Sciatic nerve (tissue), 2 donors: ENCODE measurements at regions not wholly inside any gene's neighbourhood (a gene's known extent, or its start where the extent isn't known, plus 50 kb on each side); places are given as distances from the start of the nearest gene placed in this dataset.
"Not testable (repeated sequence)": the region's sequence is repeated elsewhere in the genome, so short reads cannot be mapped to it uniquely, and the experiment has no call there.

Experiments
- ATAC-seq: fragments of 200-7000 bp; cut with Tn5 transposase; one replicate; pipeline ENCODE4 v1.9.1; 2020; ENCODE audit warnings: mild to moderate bottlenecking, moderate library complexity
- DNase-seq: peaks from one replicate; pipeline ENCODE4 v3.0.0-alpha.2; 2020; ENCODE audit warnings: low spot score
- intact Hi-C: fragments of 100-400 bp; cut with DNase I; formaldehyde crosslinking; loops from one replicate; pipeline ENCODE4 v1.14.2; 2022
- donor health status: DM: no; HTN: no; CAD: no.
- donor health status: DM: no; HTN: no; CAD: no.

DNA sequence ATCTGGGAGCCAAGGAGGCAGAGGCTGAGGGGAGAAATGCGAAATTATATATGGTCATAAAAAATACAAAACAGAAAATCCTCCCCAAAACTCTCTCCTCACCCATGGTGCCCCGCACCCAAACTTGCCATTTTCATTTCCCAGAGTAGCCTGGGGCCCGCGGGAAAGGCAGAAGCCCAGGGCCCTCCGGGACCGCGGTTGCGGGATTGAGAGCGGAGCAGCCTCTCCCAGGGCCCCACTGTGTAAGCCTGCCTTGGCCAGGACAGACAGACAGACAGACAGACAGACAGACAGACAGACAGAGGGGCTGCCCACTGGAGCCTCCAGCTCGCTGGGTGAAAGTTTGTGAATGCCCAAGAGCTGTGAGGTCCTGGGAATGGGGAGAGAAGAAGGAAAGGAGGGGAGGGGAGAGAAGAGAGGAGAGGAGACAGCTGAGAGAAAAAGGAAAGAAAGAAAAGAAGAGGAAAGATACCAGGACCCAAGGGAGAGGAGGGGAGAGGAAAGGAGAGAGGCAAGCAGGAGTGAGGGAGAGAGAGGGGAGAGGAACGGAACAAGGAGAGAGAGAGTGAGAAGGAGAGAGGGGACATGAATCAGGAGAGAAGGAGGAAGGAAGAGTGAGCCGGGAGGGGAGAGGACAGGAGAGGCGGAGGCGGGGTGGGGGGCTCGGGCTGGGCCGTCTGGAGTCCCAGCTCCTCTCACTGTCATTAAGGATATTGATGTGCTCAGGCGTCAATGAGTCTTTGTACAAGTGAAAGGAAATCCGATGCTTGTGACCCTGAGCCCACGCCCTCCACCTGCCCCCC, 69.3 kb upstream of the CASZ1 start:
- ATAC-seq (no peak), DNase-seq (no peak)
- intact Hi-C loops: loop anchor here (10.0 kb wide), 1 partner anchor 361 kb away; no protein-coding TSS in a partner anchor

DNA sequence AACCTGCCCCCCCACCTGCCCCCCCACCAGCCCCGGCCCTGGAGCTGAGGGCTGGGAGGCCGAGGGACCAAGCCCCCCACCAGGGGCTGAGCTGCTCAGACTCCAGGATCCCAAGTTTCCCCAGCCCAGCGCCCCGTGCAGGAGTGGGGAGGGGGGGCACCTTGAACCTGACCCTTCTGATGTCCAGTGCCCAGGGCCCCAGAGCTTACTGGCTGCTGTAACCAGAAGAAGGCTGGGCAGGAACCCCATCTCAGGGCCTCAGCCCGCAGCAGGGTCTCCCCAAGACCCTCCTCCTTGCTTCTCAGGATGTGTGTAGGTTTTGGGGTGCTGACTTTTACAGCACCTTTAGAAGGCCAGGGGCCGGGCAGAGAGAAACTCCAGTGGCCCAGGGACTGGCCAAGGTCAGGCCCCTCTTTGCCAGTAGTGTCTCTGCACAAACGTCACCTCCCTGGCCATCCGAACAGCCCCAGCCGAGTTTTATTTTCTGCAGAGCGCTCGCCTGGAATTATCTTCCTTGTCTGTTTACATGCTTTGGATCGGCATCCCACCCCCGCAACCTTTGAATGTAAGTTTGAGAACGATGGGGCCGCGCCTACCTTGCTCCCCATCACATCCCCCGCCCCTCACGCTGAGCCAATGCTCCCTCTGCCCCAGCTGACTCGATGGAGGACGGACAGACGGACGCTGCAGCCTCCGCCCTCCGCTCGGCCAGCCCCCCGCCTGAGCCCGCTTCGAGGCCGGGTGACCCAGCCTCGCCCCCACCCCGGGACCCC, 70.1 kb upstream of the CASZ1 start:
- ATAC-seq: no peak
- no peak for DNase-seq
- intact Hi-C loops: loop anchor here (10.0 kb wide), 1 partner anchor 362 kb away; no protein-coding TSS in a partner anchor

DNA sequence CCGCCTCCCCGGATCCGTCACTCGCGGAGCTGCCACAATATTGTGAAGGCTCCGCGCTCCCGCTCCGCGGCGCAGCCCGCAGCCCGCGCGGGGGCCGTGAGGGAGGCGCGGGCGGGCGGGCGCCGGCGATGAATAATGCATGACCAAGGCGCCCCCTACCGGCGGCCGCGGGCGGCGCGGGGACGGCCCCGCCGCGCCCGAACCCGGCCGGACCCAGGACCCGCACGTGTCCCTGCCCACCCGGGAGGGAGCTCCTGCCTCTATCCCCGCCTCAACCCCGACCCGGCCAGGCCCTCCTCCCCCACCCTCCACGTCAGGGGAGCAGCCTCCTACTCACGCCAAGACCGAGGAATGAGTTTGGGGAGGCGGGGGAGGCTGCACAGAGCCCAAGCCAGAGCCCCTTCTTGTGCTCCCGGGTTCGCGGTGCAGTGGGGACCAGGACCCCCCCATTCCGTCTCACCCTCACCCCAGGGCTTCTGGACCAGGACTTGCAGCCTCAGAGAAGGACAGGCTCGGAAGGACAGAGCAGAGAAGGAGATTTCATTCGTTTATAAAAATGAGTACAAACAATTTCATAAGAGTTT, 70.8 kb upstream of the CASZ1 start:
- peak; percentile 66 for ATAC-seq
- intact Hi-C loops: loop anchor here (10.0 kb wide), 1 partner anchor 362 kb away; no protein-coding TSS in a partner anchor
- DNase-seq: peak; percentile 74

DNA sequence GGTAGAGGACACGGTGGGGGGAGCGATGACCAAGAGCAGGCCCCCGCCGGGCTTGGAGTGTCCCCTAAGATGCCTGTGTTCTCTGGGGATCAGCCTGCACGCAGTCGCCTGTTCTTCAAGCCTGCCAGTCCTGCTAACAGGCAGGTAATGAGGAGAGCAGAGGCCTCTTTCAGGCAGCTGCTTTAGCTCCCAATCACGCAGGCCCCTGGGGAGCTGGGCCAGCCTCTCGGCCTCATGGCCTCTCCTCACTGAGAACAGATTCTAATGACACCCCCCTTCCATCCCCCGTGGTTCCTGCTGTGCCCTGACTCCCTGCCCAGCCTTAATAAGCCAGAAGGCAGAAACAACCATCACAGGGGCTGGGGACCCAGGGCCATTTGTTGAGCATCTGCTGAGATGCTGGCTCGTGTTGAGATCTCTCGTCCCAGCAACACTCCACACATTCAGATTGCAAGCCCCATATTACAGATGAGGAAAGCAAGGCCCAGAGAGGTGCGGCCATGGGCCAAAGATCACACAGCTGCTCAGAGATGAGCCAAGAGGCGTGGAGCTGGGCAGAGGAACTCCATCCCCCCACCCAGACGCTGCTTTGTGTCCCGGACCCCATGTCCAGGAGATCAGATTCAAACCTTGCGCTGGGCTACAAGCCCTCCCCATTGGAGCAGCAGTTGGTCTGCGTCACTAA, 71.6 kb upstream of the CASZ1 start:
- DNase-seq: no peak
- intact Hi-C loops: loop anchor here (10.0 kb wide), 1 partner anchor 363 kb away; no protein-coding TSS in a partner anchor

DNA sequence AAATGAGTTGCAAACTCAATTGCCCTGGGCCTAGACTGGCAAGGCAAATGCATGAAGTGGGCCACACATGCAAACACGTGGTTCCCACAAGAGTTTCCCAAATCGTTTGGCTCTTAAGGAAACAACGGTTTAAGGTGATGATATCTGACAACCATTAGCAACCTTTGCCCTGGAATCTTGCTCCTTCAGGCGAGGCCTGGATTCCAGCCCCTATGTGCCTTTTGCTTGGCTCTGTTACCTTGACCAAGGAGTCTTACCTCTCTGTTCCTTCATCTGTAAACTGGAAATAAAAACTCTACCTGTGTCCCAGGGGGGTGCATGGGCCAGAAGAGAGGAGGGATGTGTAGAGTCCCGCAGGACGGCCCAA, 72.1 kb upstream of the CASZ1 start:
- ATAC-seq: no peak
- DNase-seq: no peak
- intact Hi-C loops: loop anchor here (10.0 kb wide), 1 partner anchor 364 kb away; no protein-coding TSS in a partner anchor

More for the DNA sequence above, 71.6 kb upstream of the CASZ1 start:
- no peak for ATAC-seq

DNA sequence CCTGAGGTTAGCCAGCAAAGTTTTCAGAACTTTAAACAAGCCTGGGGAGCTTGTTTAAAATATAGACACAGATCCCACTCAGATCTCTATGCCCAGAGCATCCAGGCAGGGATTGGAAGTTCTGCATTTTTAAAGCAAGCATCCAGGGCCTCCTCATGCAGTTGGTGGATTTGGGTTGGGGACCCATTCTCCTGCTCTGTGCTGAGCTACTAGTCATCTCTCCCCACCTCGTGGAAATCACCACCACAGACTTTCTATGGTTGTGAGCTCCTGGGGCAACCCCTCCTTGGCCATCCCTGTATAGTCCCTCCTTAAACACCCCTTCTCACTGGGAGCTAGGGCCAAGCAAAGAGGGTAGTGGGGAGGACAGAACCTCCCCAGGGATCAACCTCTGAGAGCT, 73.5 kb upstream of the CASZ1 start:
- no peak for DNase-seq
- intact Hi-C loops: loop anchor here (10.0 kb wide), 1 partner anchor 365 kb away; no protein-coding TSS in a partner anchor
- ATAC-seq: no peak

DNA sequence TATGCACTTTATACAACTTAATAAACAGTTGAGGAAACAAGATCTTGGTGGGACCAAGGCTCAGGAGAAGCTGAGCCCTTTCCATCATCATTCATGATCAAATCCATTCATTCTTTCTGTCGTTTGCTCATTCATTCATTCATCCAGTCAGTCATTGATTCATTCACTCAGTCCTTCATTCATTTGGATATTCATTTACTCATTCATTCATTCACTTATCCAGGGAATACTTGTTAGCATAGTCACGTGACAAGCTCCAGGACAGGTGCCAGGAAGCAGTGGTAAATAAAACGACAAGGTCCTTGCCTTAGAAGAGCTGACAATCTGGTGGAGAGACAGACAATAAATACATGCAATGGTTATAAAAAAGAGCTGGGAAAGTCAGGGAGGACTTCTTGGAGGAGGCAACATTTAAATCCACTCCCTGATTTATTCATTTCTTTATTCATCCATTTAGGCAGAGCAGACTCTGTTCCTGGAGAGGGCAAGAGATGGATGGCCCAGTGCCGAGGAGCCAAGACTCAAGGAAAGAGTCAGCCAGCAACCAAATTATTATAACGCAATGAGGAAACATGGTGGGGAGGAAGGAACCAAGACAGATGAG, 74.1 kb upstream of the CASZ1 start:
- no peak for ATAC-seq
- no peak for DNase-seq
- intact Hi-C loops: no loop called here

DNA sequence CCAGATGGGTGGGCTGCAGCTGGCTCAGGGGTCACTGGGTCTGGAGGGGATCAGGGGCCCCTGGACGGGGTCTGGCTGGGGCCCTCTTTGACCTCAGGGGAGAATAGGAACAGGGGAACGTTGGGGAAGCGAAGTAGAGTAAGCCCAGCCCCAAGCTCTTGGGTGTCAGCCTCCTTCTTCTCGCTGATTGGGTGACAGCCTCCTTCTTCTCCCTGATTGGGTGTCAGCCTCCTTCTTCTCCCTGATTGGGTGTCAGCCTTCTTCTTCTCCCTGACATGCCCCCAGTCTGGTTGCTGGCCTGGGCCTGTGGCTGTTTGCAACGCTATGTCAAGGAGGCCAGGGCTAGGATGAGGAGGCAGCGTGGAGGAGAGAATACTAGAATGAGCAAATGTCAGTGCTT, 76.7 kb upstream of the CASZ1 start:
- intact Hi-C loops: no loop called here
- no peak for DNase-seq
- no peak for ATAC-seq

DNA sequence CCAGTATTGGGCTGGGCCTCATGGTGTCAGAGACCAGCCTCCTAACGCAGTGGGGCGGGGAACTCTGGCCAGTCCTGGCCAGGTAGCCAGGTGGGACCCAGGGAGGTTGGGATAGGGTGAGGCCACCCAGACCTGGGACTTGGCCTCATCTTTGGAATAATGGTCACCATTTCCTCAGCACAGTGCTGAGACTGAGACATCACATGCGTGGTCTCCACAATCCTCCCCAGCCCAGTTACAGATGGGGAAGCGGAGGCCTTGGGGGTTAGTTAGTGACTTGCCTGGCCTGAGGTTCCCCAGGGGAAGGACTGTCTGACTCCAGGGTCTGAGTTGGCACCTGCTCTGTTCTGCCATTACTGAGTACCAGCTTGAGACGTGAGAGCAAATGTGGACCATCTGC, 77.9 kb upstream of the CASZ1 start:
- ATAC-seq (no peak), DNase-seq (no peak)
- intact Hi-C loops: no loop called here

DNA sequence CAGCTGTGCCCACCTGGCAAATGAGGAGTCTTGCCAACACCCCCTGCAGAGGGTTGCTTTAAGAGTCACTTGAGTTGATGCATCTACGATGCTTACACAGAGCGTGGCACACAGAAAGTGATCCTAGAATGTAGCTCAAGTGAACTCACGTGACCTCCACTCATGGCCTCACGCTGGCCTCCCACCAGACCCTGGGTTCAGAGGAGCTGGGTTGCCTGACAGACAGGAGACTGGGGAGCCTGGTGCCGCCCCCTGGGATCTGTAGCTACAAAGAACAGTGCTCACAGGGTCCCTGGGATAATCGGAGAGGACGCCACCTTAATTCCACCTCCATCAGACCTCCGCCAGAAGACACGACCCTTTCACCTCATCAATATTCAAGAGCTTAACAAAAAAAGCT, 81.4 kb upstream of the CASZ1 start:
- no peak for DNase-seq
- no peak for ATAC-seq

DNA sequence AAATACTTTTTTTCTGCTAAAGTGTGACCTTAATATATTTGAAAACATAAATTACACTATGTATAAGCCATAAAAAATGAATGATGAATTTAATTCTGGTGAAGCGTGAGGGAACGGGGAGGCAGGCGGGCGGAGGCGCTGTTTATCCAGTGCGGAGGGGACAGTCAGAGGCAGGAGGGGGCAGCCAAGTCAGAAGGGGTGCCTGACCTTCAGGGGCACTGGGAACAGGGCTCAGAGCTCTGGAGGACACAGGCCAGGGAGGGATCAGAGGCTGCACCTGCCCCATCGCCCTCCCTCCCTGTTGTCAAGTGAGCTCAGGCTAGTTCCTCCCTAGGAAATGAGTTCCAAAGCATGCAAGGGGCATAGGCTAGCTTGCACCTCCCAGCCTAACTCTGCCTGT, 82.0 kb upstream of the CASZ1 start:
- intact Hi-C loops: no loop called here
- ATAC-seq: no peak
- DNase-seq: no peak

More for the DNA sequence above, 81.4 kb upstream of the CASZ1 start:
- intact Hi-C loops: no loop called here

DNA sequence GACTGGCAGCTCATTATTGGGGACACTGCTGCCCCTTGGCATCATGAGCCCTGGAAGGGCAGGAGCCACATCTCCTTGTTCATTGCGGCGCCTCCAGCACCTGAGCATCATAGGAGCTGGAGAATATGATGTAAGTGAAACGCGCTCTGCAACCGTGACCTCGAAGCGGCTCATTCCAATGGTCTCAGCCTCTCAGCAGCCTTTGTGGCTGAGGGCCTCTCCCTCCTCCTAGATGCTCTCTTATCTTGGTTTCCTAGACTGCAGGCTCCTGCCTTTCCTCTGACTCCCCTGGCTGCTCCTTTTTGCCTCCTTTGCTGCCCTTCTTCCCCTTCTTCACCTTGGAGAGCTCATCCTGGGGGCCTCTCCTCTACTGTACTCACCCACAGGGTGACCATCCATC, 83.6 kb upstream of the CASZ1 start:
- intact Hi-C loops: no loop called here
- DNase-seq: no peak
- no peak for ATAC-seq

DNA sequence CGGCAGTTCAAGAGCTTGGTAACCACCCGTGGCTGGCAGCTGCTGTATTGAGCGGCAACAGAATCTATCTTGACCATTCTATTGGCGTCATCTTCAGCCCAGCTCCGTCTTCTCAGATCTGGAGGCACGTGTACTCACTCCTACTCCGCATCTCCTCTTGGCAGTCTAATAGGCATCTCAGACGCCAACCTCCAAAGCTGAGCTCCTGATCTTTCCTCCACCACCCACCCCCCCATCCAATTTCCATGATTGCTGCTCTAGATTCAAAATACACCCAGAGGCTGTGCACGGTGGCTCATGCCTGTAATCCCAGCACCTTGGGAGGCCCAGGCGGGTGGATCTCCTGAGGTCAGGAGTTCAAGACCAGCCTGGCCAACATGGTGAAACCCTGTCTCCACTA, 84.6 kb upstream of the CASZ1 start:
- intact Hi-C loops: no loop called here
- ATAC-seq (no peak), DNase-seq (no peak)

DNA sequence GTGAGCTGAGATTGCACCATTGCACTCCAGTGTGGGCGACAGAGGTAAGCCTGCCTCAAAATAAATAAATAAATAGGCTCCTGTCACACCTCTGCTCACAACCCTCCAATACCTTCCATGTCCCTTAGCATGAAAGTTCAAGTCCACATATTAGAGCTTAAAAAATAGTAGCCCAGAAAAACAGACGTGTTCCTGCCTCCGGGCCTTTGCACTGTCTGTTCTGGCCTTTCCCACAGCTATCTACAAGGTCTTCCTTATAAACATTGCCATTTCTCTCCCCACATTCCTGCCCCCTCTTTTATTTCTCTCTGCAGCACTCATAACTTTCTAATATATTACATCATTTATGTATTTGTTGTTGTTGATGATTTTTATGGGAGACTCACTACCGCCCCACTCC, 85.6 kb upstream of the CASZ1 start:
- DNase-seq: no peak
- intact Hi-C loops: no loop called here
- no peak for ATAC-seq

DNA sequence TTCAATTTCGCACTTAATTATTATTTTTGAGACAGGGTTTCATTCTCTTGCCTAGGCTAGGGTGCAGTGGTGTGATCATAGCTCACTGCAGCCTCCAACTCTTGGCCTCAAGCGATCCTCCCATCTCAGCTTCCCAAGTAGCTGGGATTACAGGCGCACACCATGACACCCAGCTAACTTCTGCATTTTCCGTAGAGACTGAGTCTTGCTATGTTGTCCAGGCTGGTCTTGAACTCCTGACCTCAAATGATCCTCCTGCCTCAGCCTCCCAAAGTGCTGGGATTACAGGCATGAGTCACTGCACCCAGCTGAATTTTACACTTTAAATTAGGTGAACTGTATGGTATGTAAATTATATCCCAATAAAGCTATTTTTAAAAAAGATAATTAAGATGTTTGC, 90.6 kb upstream of the CASZ1 start:
- DNase-seq, ATAC-seq: not testable (repeated sequence)
- intact Hi-C loops: loop anchor here (5.0 kb wide), 1 partner anchor 690 kb away; no protein-coding TSS in a partner anchor

DNA sequence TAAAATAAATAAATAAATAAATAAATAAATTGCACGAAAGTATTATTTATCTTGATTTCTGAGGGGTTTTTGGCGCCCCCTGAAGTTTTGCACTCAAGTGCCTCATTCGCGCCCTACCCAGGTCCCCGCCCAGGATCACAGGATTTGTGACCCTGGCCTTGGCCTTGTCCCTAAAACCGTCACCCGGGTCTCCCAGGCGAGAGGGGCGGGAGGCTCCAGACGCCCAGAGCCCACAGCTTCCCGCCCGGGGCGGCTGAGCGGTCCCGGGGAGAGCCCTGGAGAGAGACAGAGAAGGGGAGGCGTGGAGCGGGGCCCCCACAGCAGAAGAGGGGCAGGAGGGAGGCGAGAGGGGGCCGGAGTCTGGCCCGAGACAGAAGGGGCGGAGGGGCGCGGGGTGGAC, 91.8 kb upstream of the CASZ1 start:
- intact Hi-C loops: loop anchor here (5.0 kb wide), 1 partner anchor 689 kb away; no protein-coding TSS in a partner anchor
- no peak for DNase-seq
- no peak for ATAC-seq

DNA sequence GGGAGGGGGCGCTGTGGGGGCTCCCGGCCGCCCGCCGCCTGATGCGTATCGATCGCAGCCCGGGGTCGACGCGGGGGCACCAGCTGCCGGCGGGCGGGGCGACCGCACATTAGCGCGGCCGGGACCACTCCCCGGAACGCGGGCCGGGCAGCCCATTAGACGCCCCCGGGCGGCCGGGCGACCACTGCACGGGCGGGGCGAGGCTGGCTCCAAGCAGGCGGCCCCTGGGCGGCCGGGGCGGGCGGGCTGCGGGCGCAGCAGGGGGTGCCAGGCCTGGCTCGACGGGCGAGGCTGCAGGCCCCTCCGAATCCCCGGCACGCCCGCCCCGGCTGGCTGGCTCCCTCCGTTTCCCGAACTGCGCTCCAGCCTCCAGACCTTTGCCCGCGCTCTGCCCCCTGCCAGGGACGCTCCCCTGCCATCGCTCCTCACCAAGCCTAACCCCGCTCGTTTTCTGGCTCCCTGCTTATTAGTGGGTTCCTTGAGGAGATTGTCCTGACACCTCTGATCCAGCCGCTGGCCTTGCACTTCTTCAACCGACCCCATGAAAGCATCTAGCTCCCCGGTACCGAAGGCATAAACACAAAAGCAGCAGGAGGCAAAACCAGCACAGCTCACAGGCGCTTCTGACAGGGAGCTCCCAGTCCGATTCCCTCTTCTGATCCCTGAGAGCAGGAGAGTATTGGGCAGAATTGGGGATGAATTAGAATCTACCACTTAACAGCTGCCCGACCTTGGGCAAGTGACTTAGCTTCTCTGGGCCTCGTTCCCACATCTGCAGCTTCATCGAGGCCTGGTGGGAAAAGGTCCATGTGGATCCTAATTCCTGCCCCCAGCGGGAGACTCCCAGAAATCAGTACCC, 92.6 kb upstream of the CASZ1 start:
- no peak for DNase-seq
- intact Hi-C loops: loop anchor here (5.0 kb wide), 1 partner anchor 688 kb away; no protein-coding TSS in a partner anchor
- ATAC-seq: no peak
